GM19397 (cell line): ENCODE measurements at regions not wholly inside any gene's neighbourhood (a gene's known extent, or its start where the extent isn't known, plus 50 kb on each side); places are given as distances from the start of the nearest gene placed in this dataset.
"Not testable (repeated sequence)": the region's sequence is repeated elsewhere in the genome, so short reads cannot be mapped to it uniquely, and the experiment has no call there.

Source experiments
- ATAC-seq: cut with Tn5 transposase; IDR thresholded peaks from one replicate; pipeline ENCODE4 v1.9.1; 2021; ENCODE audit warnings: mild to moderate bottlenecking, moderate library complexity; ENCODE audit not compliant: unreplicated experiment

GRCh38 chr3:15903164-15903563 lies 105.4 kb upstream of the ANKRD28 start:
- no peak for ATAC-seq

GRCh38 chr3:15903759-15904720 lies 106.3 kb upstream of the ANKRD28 start:
- no peak for ATAC-seq

- no peak for ATAC-seq
Measured at GRCh38 chr3:15905041-15905440, 107.3 kb upstream of the ANKRD28 start.

GRCh38 chr3:15907403-15907802 lies 109.6 kb upstream of the ANKRD28 start:
- ATAC-seq, result not testable (repeated sequence)

GRCh38 chr3:15918988-15919387 lies 121.2 kb upstream of the ANKRD28 start:
- no peak for ATAC-seq

- no peak for ATAC-seq
Measured at GRCh38 chr3:15919971-15920370, 122.2 kb upstream of the ANKRD28 start.

GRCh38 chr3:15923640-15924405 lies 126.0 kb upstream of the ANKRD28 start:
- no peak for ATAC-seq

GRCh38 chr3:15924914-15925313 lies 127.1 kb upstream of the ANKRD28 start:
- no peak for ATAC-seq

- ATAC-seq, result no peak
Measured at GRCh38 chr3:15926871-15927270, 129.1 kb upstream of the ANKRD28 start.

GRCh38 chr3:15927969-15928368 lies 130.2 kb upstream of the ANKRD28 start:
- ATAC-seq, result no peak

- no peak for ATAC-seq
Measured at GRCh38 chr3:15929944-15930571, 132.3 kb upstream of the ANKRD28 start.

- no peak for ATAC-seq
Measured at GRCh38 chr3:15932348-15933300, 134.8 kb upstream of the ANKRD28 start.

- ATAC-seq, result no peak
Measured at GRCh38 chr3:15933439-15934139, 135.8 kb upstream of the ANKRD28 start.

- no peak for ATAC-seq
Measured at GRCh38 chr3:15934389-15935195, 136.8 kb upstream of the ANKRD28 start.

GRCh38 chr3:15936312-15936711 lies 138.5 kb upstream of the ANKRD28 start:
- no peak for ATAC-seq

GRCh38 chr3:15940641-15941040 lies 142.9 kb upstream of the ANKRD28 start:
- ATAC-seq, result no peak

GRCh38 chr3:15941457-15941856 lies 143.7 kb upstream of the ANKRD28 start:
- ATAC-seq, result not testable (repeated sequence)

GRCh38 chr3:15941958-15942357 lies 144.2 kb upstream of the ANKRD28 start:
- no peak for ATAC-seq

GRCh38 chr3:15942462-15942861 lies 144.7 kb upstream of the ANKRD28 start:
- ATAC-seq, result no peak
